GM18909 (cell line): ENCODE measurements at regions not wholly inside any gene's neighbourhood (a gene's known extent, or its start where the extent isn't known, plus 50 kb on each side); places are given as distances from the start of the nearest gene placed in this dataset.

ENCODE experiments used
- ATAC-seq: cut with Tn5 transposase; IDR thresholded peaks from one replicate; pipeline ENCODE4 v1.9.1; 2021; ENCODE audit warnings: mild to moderate bottlenecking; ENCODE audit not compliant: unreplicated experiment, poor library complexity

- ATAC-seq: no peak
Observed at GRCh38 chr3:143206955-143207337, 87.4 kb downstream of the CHST2 start.

GRCh38 chr3:143207338-143207961 lies 87.9 kb downstream of the CHST2 start:
- ATAC-seq: peak; percentile 92

GRCh38 chr3:143208976-143209714 lies 89.6 kb downstream of the CHST2 start:
- ATAC-seq: no peak

GRCh38 chr3:143209715-143210059 lies 90.1 kb downstream of the CHST2 start:
- ATAC-seq: no peak

- no peak for ATAC-seq
Observed at GRCh38 chr3:143210141-143210540, 90.6 kb downstream of the CHST2 start.

GRCh38 chr3:143215059-143215458 lies 95.5 kb downstream of the CHST2 start:
- no peak for ATAC-seq
